ENCODE measurements at regions not wholly inside any gene's neighbourhood (a gene's known extent, or its start where the extent isn't known, plus 50 kb on each side); places are given as distances from the start of the nearest gene placed in this dataset.
A peak's percentile ranks its signal among the peaks of the same experiment; 100 is the strongest.

DNA sequence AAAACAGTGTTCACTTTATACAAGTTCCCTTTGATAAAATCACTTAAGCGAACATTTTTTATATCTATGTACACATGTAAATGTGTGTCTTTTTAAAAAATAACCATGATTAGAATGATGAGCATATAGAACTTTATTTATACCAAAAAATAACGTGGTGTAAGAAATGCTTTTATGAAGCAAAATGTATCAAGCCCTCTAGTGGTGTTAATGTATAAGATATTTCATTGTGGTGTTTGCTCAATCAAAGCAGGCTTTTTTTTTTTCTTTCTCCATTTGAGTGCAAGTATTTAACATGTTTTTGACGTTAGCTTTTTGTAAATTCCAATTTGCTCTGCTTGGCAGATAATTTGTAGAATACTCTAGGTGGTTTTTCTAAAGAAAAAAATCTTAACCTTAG lies 2092.4 kb upstream of the TENM3 start:
- H3K4me3 ChIP-seq (ENCODE audit: low read depth, low read length), result no peak overlapping the region
- in situ Hi-C loops (cut with HindIII; ENCODE audit: low sequenced_read_pairs), result no loop called here
- TF ChIP-seq, protein P1, sequence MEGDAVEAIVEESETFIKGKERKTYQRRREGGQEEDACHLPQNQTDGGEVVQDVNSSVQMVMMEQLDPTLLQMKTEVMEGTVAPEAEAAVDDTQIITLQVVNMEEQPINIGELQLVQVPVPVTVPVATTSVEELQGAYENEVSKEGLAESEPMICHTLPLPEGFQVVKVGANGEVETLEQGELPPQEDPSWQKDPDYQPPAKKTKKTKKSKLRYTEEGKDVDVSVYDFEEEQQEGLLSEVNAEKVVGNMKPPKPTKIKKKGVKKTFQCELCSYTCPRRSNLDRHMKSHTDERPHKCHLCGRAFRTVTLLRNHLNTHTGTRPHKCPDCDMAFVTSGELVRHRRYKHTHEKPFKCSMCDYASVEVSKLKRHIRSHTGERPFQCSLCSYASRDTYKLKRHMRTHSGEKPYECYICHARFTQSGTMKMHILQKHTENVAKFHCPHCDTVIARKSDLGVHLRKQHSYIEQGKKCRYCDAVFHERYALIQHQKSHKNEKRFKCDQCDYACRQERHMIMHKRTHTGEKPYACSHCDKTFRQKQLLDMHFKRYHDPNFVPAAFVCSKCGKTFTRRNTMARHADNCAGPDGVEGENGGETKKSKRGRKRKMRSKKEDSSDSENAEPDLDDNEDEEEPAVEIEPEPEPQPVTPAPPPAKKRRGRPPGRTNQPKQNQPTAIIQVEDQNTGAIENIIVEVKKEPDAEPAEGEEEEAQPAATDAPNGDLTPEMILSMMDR (IDR thresholded peaks at IDR 0.05; ENCODE audit: low read depth, low read length), result peak; percentile 39

DNA sequence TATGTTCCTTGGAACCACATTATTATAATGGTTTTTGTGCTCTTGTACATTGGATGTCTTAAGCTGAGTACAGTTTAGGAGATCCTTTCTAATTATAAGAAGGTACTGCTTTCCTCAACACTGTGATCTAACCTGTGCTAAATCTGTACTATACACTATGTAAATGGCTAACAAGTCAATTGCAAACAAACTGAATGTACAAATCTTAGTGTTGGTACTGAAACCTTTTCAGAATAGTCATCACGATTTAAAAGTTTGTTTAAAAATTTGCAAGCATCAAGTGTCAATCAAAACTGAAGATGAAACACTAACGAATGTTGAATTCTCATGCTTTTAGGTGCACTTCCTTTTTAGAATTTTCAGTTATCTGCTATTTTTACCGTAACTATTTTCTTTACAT lies 2090.4 kb upstream of the TENM3 start:
- no peak for DNase-seq (ENCODE audit: low read depth, low spot score)
- TF ChIP-seq, protein P1 (IDR thresholded peaks at IDR 0.05; ENCODE audit: low read depth, low read length), result no peak
- in situ Hi-C loops (cut with HindIII; ENCODE audit: low sequenced_read_pairs), result no loop called here
- H3K4me3 ChIP-seq (ENCODE audit: low read depth, low read length), result no peak overlapping the region

More for the DNA sequence above, 2092.4 kb upstream of the TENM3 start:
- peak; percentile 13 for DNase-seq (ENCODE audit: low read depth, low spot score)

DNA sequence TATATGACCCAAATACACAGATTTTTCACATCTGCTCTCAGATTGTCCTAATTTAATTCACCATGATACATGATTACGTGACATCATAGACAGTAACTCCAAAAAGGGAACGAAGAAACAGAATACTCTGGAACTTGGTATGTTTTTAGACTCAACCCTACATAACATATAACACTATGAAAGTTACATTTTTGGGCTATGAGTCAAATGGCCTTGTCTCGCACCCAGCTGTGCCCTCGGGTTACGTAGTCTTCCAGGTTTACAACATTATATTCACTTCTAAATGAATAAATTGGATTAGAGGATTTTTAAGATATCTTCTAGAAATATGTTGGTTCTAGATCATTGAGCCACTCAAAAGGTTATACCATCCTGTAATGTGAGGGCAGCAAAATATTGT lies 2089.6 kb upstream of the TENM3 start:
- TF ChIP-seq, protein P1 (IDR thresholded peaks at IDR 0.05; ENCODE audit: low read depth, low read length), result no peak
- in situ Hi-C loops (cut with HindIII; ENCODE audit: low sequenced_read_pairs), result no loop called here

DNA sequence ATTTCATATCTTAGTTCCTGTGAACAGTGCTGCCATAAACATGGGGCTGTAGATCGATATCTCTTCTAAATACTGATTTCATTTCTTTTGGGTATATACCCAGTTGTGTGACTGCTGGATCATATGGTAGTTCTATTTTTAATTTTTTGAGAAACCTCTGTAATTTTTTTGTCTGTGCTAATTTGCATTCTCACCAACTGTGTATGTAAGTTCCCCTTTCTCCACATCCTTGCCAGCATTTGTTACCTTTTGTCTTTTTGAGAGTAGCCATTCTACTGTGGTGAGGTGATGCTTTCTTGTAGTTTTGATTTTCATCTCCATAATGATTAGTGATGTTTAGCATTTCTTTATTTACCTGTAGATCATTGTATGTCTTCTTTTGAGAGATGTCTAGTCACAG lies 2086.5 kb upstream of the TENM3 start:
- TF ChIP-seq, protein P1 (IDR thresholded peaks at IDR 0.05; ENCODE audit: low read depth, low read length), result no peak
- in situ Hi-C loops (cut with HindIII; ENCODE audit: low sequenced_read_pairs), result no loop called here
- DNase-seq (ENCODE audit: low read depth, low spot score), result no peak
- H3K4me3 ChIP-seq (ENCODE audit: low read depth, low read length), result no peak overlapping the region

More for the DNA sequence above, 2089.6 kb upstream of the TENM3 start:
- H3K4me3 ChIP-seq (ENCODE audit: low read depth, low read length), result no peak overlapping the region
- peak; percentile 12 for DNase-seq (ENCODE audit: low read depth, low spot score)

DNA sequence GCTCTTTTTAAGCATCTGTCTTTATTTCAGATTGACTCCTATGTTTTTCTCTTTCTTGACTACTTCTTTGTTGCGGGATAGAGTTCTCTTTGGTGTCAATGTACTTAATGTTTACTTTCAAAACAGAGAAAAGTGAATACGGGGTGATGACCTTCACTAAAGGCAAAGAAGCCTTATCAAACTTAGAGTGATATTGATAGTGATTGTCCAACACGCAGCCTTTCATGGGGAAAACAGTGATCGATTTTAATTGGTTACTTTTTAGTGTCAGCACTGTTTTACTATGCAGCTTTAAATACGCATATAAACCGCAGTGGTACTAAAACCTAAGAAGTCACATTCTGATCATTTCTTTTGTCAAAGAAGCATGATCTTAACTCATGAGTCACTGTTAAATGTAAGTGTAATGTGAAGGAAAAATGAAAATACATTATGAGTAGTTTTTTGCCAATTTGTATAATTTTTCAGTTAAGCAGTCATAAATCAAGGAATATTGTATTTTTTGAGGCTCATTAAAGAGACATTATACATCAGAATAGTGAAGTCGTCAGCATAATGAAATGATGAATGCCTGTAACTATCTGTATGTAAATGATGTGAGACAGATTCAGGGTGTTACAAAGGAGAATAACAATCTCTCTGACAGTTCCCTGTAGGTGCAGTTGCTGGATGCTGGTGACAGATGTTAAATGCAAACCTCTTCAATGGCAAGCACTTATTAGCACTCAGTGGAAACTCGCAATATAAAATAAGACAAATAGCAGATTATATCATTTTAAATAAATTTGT lies 2082.8 kb upstream of the TENM3 start:
- in situ Hi-C loops (cut with HindIII; ENCODE audit: low sequenced_read_pairs), result no loop called here
- no peak for DNase-seq (ENCODE audit: low read depth, low spot score)
- TF ChIP-seq, protein P1 (IDR thresholded peaks at IDR 0.05; ENCODE audit: low read depth, low read length), result no peak
- H3K4me3 ChIP-seq (ENCODE audit: low read depth, low read length), result no peak overlapping the region

DNA sequence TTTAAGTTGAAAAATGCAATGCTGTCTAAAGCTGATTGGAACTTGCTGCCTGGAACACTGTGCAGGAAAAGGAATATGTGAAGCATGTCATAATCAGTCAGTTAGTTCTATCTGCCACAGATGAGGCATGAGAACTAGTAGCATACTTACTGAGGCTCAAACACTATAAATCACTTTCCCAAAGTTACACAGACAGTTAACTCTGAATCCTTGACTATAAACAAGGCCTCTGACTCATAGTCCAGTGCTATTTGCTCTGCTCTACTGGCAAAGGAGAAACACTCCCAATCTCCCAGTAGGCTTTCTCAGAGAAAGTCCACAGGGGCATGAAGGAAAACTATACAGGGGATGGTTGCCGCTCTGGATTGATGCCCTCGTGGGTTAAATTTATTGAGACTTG lies 2078.4 kb upstream of the TENM3 start:
- no peak overlapping the region for H3K4me3 ChIP-seq (ENCODE audit: low read depth, low read length)
- in situ Hi-C loops (cut with HindIII; ENCODE audit: low sequenced_read_pairs), result no loop called here
- peak; percentile 74 for DNase-seq (ENCODE audit: low read depth, low spot score)
- TF ChIP-seq, protein P1 (IDR thresholded peaks at IDR 0.05; ENCODE audit: low read depth, low read length), result no peak

Data from astrocyte of the spinal cord (primary cell).